HEK293 (cell line): ENCODE measurements at regions not wholly inside any gene's neighbourhood (a gene's known extent, or its start where the extent isn't known, plus 50 kb on each side); places are given as distances from the start of the nearest gene placed in this dataset.
A peak's percentile ranks its signal among the peaks of the same experiment; 100 is the strongest.

ENCODE experiments used
- CTCF ChIA-PET: fragments of 350-600 bp; formaldehyde crosslinking; extraction: SDS; loops from one replicate; lab custom pipeline; 2021; ENCODE audit warnings: antibody characterized with exemption; lab: Yijun Ruan, JAX
- POLR2A ChIA-PET: fragments of 300-600 bp; formaldehyde crosslinking; extraction: SDS; loops from one replicate; lab custom pipeline; 2020; ENCODE audit warnings: antibody characterized with exemption, inconsistent platforms; lab: Yijun Ruan, JAX
- H3K27ac ChIP-seq: fragments of 200-500 bp; sonication (Bioruptor generic); 2 replicates; pipeline ENCODE4 v1.5.1; 2014; ENCODE audit warnings: low read depth, low read length, control low read depth, inconsistent platforms; ENCODE audit errors: extremely low read depth
- H3K36me3 ChIP-seq, 2 experiments: fragments of 200-500 bp in 1 of 2; sonication (Bioruptor generic) in 1 of 2; 1 replicate in 1 of 2; 2 replicates in 1 of 2; pipeline ENCODE4 v1.5.1; 2014 to 2017; ENCODE audit warnings: inconsistent platforms in 2 of 2, low read length in 2 of 2; ENCODE audit not compliant: control insufficient read depth in 2 of 2, insufficient read depth in 1 of 2
- H3K4me1 ChIP-seq: fragments of 200-500 bp; sonication (Bioruptor generic); 2 replicates; pipeline ENCODE4 v1.5.1; 2014; ENCODE audit warnings: mild to moderate bottlenecking, low read length, inconsistent platforms; ENCODE audit not compliant: control insufficient read depth, insufficient read depth
- H3K4me3 ChIP-seq: 2 replicates; pipeline ENCODE4 v1.5.1; 2011; ENCODE audit warnings: low read depth, mild to moderate bottlenecking, control low read depth, low read length, moderate library complexity
- H3K9me3 ChIP-seq: fragments of 200-500 bp; sonication (Bioruptor generic); 2 replicates; pipeline ENCODE4 v1.5.1; 2014; ENCODE audit warnings: low read depth, low read length, inconsistent platforms; ENCODE audit not compliant: control insufficient read depth, insufficient read depth
- BCL11B ChIP-seq: fragments of 450-650 bp; formaldehyde crosslinking; IDR thresholded peaks from 2 replicates; pipeline ENCODE4 v1.5.1; 2016; ENCODE audit warnings: low read depth, missing biosample characterization, missing genetic modification characterization
- PRDM1 ChIP-seq: fragments of 450-650 bp; formaldehyde crosslinking; IDR thresholded peaks from 2 replicates; pipeline ENCODE4; 2016; ENCODE audit warnings: missing biosample characterization, missing genetic modification characterization
- SCRT2 ChIP-seq: fragments of 450-650 bp; formaldehyde crosslinking; IDR thresholded peaks from 2 replicates; pipeline ENCODE4 v1.5.1; 2016; ENCODE audit warnings: missing biosample characterization, missing genetic modification characterization
- ZBTB7A ChIP-seq: fragments of 450-650 bp; formaldehyde crosslinking; IDR thresholded peaks from 2 replicates; pipeline ENCODE4 v1.5.1; 2016; ENCODE audit warnings: low read depth, missing biosample characterization, missing genetic modification characterization
- ZNF18 ChIP-seq: fragments of 450-650 bp; formaldehyde crosslinking; IDR thresholded peaks from 2 replicates; pipeline ENCODE4 v1.5.1; 2016; ENCODE audit warnings: missing biosample characterization, missing genetic modification characterization
- ZNF19 ChIP-seq: fragments of 450-650 bp; formaldehyde crosslinking; IDR thresholded peaks from 2 replicates; pipeline ENCODE4; 2016; ENCODE audit warnings: missing biosample characterization, missing genetic modification characterization, low read depth
- ZNF223 ChIP-seq: fragments of 450-650 bp; formaldehyde crosslinking; IDR thresholded peaks from 2 replicates; pipeline ENCODE4 v1.5.1; 2016; ENCODE audit warnings: missing biosample characterization, missing genetic modification characterization
- ZNF48 ChIP-seq: fragments of 450-650 bp; formaldehyde crosslinking; IDR thresholded peaks from 2 replicates; pipeline ENCODE4 v1.5.1; 2016; ENCODE audit warnings: missing biosample characterization, missing genetic modification characterization
- ZNF510 ChIP-seq: fragments of 450-650 bp; formaldehyde crosslinking; IDR thresholded peaks from 2 replicates; pipeline ENCODE4 v1.5.1; 2018; ENCODE audit warnings: mild to moderate bottlenecking, missing genetic modification characterization, missing biosample characterization; ENCODE audit not compliant: insufficient replicate concordance
- ZNF514 ChIP-seq: fragments of 450-650 bp; formaldehyde crosslinking; IDR thresholded peaks from 2 replicates; pipeline ENCODE4 v1.5.1; 2016; ENCODE audit warnings: missing biosample characterization, missing genetic modification characterization
- ZNF677 ChIP-seq: fragments of 450-650 bp; IDR thresholded peaks from 2 replicates; pipeline ENCODE4 v1.5.0; 2018; ENCODE audit warnings: missing biosample characterization, mild to moderate bottlenecking, missing genetic modification characterization, moderate library complexity
- ZNF777 ChIP-seq: fragments of 450-650 bp; formaldehyde crosslinking; IDR thresholded peaks from 2 replicates; pipeline ENCODE4 v1.5.1; 2017; ENCODE audit warnings: missing biosample characterization, missing genetic modification characterization, borderline replicate concordance
- ZSCAN16 ChIP-seq: fragments of 450-650 bp; formaldehyde crosslinking; IDR thresholded peaks from 2 replicates; pipeline ENCODE4 v1.5.1; 2016; ENCODE audit warnings: missing biosample characterization, missing genetic modification characterization
- ZSCAN18 ChIP-seq: fragments of 450-650 bp; formaldehyde crosslinking; IDR thresholded peaks from 2 replicates; pipeline ENCODE4 v1.5.1; 2016; ENCODE audit warnings: missing biosample characterization, missing genetic modification characterization
- TF ChIP-seq, protein P1 (sequence below): fragments of 450-650 bp; formaldehyde crosslinking; IDR thresholded peaks from 2 replicates; pipeline ENCODE4 v1.5.1; 2016; ENCODE audit warnings: missing biosample characterization, missing genetic modification characterization
- TF ChIP-seq, protein P2 (sequence below): fragments of 450-650 bp; formaldehyde crosslinking; IDR thresholded peaks from 2 replicates; pipeline ENCODE4 v1.5.1; 2017; ENCODE audit warnings: missing biosample characterization, missing genetic modification characterization
- TF ChIP-seq, protein P3 (sequence below): fragments of 450-650 bp; formaldehyde crosslinking; IDR thresholded peaks from 2 replicates; pipeline ENCODE4 v1.5.1; 2016; ENCODE audit warnings: missing biosample characterization, missing genetic modification characterization, low read depth

DNA sequence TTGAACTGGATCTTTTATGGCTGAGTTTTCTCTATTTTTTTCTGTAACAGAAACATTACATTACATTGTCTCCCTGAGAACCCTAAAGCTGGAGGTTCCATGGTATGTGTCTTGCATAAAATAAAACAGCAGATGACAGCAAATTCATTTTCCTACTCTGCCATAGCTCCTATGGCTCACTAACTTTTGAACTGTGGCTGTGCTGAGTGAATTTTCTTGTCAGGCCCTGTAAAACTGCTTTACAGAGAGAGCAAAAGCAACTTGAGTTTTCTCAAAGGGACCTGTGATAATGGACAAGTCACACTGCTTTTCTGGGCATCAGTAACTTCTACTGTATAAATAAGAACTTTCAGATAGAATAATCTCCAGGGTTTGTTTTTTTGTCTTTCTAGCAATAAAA, 129.9 kb upstream of the TSC22D2 start (continued):
- TF ChIP-seq, protein P1, sequence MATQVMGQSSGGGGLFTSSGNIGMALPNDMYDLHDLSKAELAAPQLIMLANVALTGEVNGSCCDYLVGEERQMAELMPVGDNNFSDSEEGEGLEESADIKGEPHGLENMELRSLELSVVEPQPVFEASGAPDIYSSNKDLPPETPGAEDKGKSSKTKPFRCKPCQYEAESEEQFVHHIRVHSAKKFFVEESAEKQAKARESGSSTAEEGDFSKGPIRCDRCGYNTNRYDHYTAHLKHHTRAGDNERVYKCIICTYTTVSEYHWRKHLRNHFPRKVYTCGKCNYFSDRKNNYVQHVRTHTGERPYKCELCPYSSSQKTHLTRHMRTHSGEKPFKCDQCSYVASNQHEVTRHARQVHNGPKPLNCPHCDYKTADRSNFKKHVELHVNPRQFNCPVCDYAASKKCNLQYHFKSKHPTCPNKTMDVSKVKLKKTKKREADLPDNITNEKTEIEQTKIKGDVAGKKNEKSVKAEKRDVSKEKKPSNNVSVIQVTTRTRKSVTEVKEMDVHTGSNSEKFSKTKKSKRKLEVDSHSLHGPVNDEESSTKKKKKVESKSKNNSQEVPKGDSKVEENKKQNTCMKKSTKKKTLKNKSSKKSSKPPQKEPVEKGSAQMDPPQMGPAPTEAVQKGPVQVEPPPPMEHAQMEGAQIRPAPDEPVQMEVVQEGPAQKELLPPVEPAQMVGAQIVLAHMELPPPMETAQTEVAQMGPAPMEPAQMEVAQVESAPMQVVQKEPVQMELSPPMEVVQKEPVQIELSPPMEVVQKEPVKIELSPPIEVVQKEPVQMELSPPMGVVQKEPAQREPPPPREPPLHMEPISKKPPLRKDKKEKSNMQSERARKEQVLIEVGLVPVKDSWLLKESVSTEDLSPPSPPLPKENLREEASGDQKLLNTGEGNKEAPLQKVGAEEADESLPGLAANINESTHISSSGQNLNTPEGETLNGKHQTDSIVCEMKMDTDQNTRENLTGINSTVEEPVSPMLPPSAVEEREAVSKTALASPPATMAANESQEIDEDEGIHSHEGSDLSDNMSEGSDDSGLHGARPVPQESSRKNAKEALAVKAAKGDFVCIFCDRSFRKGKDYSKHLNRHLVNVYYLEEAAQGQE (tag by site-specific recombination): no peak
- TF ChIP-seq BCL11B (no peak), ZNF677 (tag by site-specific recombination) (no peak), ZBTB7A (tag by site-specific recombination) (no peak), ZNF514 (tag by site-specific recombination) (no peak), ZSCAN16 (tag by site-specific recombination) (no peak), ZSCAN18 (tag by site-specific recombination) (no peak), ZNF48 (no peak)
- TF ChIP-seq, protein P2, sequence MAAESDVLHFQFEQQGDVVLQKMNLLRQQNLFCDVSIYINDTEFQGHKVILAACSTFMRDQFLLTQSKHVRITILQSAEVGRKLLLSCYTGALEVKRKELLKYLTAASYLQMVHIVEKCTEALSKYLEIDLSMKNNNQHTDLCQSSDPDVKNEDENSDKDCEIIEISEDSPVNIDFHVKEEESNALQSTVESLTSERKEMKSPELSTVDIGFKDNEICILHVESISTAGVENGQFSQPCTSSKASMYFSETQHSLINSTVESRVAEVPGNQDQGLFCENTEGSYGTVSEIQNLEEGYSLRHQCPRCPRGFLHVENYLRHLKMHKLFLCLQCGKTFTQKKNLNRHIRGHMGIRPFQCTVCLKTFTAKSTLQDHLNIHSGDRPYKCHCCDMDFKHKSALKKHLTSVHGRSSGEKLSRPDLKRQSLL: no peak

DNA sequence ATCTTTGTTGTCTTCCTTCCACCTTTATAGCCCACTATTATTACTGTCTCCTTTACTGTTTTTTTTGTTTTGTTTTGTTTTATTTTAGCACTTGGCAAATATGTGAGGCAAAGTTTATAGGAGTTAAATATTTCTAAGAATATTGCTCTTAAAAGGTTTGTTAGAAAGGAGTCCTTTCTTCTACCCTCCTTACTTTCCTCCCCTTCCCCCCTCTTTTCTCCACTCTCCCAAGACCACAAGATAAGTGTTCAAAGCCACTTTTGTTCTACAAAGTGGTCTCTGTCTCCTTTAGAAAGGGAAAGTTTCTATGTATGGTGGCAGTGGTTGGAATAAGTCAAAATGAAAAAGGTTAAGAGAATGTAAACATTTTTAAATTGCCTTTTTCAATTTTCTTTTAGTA, 130.7 kb upstream of the TSC22D2 start:
- Histone ChIP-seq H3K4me1 (no peaks in the 10 kb centered on the region), H3K36me3 (no peaks in the 10 kb centered on the region), H3K27ac (no peak overlapping the region), H3K9me3 (no peaks in the 10 kb centered on the region), H3K4me3 (no peak overlapping the region)
- ChIA-PET CTCF (interaction anchor here (0.9 to 1.9 kb wide), 2 partner anchors 9 to 341 kb away, joined by 3 to 9 read pairs; no protein-coding TSS in a partner anchor), POLR2A (no interaction called here)
- TF ChIP-seq PRDM1 (tag by site-specific recombination): peak; percentile 24; the same call in 1 of the 2 replicates
- no peak for TF ChIP-seq SCRT2 (tag by site-specific recombination)

DNA sequence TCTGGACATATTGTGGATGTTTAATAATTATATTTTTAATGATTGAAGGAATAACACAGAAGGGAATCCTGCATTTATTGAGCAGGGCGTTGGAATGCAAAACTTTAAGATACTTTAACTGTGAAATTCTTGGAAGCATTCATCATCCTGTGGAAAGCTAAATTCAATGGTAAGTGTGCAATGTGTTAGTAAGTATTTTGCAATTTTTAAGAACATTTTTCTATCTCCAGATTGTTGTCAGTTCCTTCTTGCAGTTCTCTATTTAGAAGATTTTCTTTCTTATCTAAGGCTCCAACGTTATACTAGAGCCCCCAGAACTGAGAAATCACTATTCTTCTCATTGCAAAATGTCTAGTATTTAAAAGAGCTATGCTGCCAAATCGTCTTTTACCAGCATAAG, 132.2 kb upstream of the TSC22D2 start:
- TF ChIP-seq ZNF18 (tag by site-specific recombination) (no peak), ZNF223 (tag by site-specific recombination) (no peak), ZNF19 (tag by site-specific recombination) (no peak), ZNF777 (tag by site-specific recombination) (no peak), ZNF510 (tag by site-specific recombination) (no peak)
- TF ChIP-seq, protein P3, sequence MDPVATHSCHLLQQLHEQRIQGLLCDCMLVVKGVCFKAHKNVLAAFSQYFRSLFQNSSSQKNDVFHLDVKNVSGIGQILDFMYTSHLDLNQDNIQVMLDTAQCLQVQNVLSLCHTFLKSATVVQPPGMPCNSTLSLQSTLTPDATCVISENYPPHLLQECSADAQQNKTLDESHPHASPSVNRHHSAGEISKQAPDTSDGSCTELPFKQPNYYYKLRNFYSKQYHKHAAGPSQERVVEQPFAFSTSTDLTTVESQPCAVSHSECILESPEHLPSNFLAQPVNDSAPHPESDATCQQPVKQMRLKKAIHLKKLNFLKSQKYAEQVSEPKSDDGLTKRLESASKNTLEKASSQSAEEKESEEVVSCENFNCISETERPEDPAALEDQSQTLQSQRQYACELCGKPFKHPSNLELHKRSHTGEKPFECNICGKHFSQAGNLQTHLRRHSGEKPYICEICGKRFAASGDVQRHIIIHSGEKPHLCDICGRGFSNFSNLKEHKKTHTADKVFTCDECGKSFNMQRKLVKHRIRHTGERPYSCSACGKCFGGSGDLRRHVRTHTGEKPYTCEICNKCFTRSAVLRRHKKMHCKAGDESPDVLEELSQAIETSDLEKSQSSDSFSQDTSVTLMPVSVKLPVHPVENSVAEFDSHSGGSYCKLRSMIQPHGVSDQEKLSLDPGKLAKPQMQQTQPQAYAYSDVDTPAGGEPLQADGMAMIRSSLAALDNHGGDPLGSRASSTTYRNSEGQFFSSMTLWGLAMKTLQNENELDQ: no peak
- POLR2A ChIA-PET: interaction anchor here (1.5 kb wide), 1 partner anchor 133 kb away, joined by 5 read pairs; the partner anchor contains the start of gene TSC22D2
- no peaks in the 10 kb centered on the region for H3K4me1 ChIP-seq
- CTCF ChIA-PET: interaction anchor here (0.7 to 1.2 kb wide), 5 partner anchors 8 to 68 kb away, joined by 3 read pairs; no protein-coding TSS in a partner anchor
- H3K36me3 ChIP-seq: no peaks in the 10 kb centered on the region
- H3K27ac ChIP-seq: no peak overlapping the region
- H3K9me3 ChIP-seq: no peaks in the 10 kb centered on the region
- no peak overlapping the region for H3K4me3 ChIP-seq
